ENCODE measurements at regions not wholly inside any gene's neighbourhood (a gene's known extent, or its start where the extent isn't known, plus 50 kb on each side); places are given as distances from the start of the nearest gene placed in this dataset.

DNA sequence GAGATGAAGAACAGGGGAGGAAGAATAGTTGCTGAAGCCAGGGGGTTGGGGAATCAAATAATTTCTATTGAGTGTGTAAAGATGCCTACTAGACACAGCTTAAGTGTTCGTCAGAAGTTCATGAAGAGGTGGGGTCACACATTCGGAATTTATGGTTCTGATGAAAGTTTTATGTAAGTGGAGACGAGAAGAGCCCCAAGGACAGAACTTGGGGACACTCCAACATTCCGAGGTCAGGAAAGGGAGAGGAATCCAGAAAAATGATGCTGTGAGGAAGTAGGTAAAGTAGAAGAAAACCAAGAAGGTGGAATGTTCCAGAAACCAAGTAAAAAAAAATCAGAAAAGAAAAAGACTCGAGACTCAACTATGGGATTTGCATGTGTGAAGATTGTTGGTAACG is 272.5 kb downstream of the SIPA1L2 start:
- Histone ChIP-seq H3K4me3 (replicated peaks; ENCODE audit: insufficient read depth, low read length) (no peak overlapping the region), H3K27me3 (ENCODE audit: insufficient read depth, poor library complexity, severe bottlenecking) (no peaks in the 10 kb centered on the region), H3K27ac (replicated peaks) (no peak overlapping the region)
- DNase-seq (ENCODE audit: low read depth in 1 of 2, low spot score in 1 of 2) = no peak
- TF ChIP-seq GABPA (IDR thresholded peaks at IDR 0.05; ENCODE audit: low read depth) (no peak), SPI1 (IDR thresholded peaks at IDR 0.05; ENCODE audit: borderline replicate concordance, low read depth) (no peak), REST (IDR thresholded peaks at IDR 0.05; ENCODE audit: insufficient replicate concordance, low read depth) (no peak), CTCF (IDR thresholded peaks at IDR 0.05; ENCODE audit: insufficient read depth, low read length) (no peak), POLR2AphosphoS5 (IDR thresholded peaks at IDR 0.05; ENCODE audit: low read depth) (no peak)

DNA sequence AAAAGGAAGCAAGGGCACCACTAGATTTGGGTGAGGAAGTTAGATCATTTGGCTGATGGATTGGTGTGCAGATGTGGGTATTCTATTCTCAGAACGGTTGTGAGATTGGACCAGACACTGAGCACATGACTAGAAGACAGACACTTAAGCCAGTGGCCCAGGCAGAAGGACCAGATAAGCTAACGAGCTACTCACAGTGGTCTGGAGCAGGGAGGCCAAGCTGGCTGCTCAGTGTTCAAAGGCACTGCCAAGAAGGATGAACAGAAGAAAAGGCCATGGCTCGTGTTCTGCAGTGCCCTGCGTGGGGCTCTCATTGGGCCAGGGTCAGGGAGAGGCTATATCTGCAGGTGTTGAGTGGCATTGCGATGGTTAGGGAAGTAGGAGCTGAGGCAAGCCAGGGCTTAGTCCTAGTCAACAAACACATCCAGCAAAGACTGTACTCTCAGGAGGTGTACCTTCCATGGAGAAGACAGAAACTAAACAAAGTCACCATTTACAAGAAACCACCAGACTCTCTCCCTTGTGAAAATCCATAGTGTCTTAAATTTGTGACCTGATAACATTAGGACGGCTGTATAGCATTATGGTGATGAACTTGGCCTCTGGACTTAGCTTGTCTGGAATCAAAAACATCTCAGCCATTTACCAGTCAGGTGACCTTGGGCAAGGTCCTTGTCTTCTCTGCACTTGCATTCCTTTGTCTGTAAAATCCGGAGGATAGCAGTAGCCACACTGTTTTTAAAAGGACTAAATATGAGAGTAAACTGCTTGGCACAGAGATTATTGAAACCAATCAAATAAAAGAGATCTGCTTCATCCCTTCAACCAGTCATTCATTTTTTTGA is 274.5 kb downstream of the SIPA1L2 start:
- TF ChIP-seq REST (IDR thresholded peaks at IDR 0.05; ENCODE audit: insufficient replicate concordance, low read depth) (no peak), SPI1 (IDR thresholded peaks at IDR 0.05; ENCODE audit: borderline replicate concordance, low read depth) (no peak), GABPA (IDR thresholded peaks at IDR 0.05; ENCODE audit: low read depth) (no peak), POLR2AphosphoS5 (IDR thresholded peaks at IDR 0.05; ENCODE audit: low read depth) (no peak), CTCF (IDR thresholded peaks at IDR 0.05; ENCODE audit: insufficient read depth, low read length) (no peak)

GRCh38 chr1:232353001-232353400 is 276.9 kb downstream of the SIPA1L2 start:
- Histone ChIP-seq H3K27me3 (ENCODE audit: insufficient read depth, poor library complexity, severe bottlenecking) (no peaks in the 10 kb centered on the region), H3K27ac (replicated peaks) (no peak overlapping the region), H3K4me3 (replicated peaks; ENCODE audit: insufficient read depth, low read length) (no peak overlapping the region)
- TF ChIP-seq SPI1 (IDR thresholded peaks at IDR 0.05; ENCODE audit: borderline replicate concordance, low read depth) (no peak), POLR2AphosphoS5 (IDR thresholded peaks at IDR 0.05; ENCODE audit: low read depth) (no peak), CTCF (IDR thresholded peaks at IDR 0.05; ENCODE audit: insufficient read depth, low read length) (no peak), GABPA (IDR thresholded peaks at IDR 0.05; ENCODE audit: low read depth) (no peak), REST (IDR thresholded peaks at IDR 0.05; ENCODE audit: insufficient replicate concordance, low read depth) (no peak)
- no peak for DNase-seq (ENCODE audit: low read depth in 1 of 2, low spot score in 1 of 2)

More for the DNA sequence above, 274.5 kb downstream of the SIPA1L2 start:
- no peak overlapping the region for H3K27ac ChIP-seq (replicated peaks)
- no peaks in the 10 kb centered on the region for H3K27me3 ChIP-seq (ENCODE audit: insufficient read depth, poor library complexity, severe bottlenecking)
- DNase-seq (ENCODE audit: low read depth in 1 of 2, low spot score in 1 of 2) = no peak
- H3K4me3 ChIP-seq (replicated peaks; ENCODE audit: insufficient read depth, low read length) = no peak overlapping the region
